ENCODE measurements at regions not wholly inside any gene's neighbourhood (a gene's known extent, or its start where the extent isn't known, plus 50 kb on each side); places are given as distances from the start of the nearest gene placed in this dataset.

DNA sequence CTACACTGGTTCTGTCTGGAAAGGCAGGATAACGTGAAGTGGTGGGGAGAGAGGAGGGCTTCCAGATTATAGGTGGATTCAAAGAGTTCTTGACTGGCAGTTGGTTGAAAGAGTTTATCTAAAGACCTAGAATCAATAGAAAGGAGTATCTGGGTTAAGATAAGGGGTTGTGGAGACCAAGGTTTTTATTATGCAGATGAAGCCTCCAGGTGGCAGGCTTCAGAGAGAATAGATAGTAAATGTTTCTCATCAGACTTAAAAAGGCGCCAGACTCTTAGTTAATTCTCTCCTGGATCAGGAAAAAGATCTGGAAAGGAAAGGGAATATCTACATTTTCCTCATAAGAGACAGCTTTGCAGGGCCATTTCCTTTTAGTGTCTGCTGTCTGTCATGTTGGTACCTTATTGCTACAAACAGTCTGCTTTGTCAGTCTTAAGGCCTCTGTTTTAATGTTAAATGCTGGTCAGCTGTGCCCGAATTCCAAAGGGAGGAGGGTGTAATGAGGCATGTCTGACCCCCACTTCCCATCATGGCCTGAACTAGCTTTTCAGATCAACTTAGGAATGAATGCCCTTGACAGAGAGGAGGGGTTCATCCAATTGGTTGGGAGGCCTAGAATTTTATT lies 401.3 kb downstream of the FUT8 start (continued):
- TF ChIP-seq, protein P1, sequence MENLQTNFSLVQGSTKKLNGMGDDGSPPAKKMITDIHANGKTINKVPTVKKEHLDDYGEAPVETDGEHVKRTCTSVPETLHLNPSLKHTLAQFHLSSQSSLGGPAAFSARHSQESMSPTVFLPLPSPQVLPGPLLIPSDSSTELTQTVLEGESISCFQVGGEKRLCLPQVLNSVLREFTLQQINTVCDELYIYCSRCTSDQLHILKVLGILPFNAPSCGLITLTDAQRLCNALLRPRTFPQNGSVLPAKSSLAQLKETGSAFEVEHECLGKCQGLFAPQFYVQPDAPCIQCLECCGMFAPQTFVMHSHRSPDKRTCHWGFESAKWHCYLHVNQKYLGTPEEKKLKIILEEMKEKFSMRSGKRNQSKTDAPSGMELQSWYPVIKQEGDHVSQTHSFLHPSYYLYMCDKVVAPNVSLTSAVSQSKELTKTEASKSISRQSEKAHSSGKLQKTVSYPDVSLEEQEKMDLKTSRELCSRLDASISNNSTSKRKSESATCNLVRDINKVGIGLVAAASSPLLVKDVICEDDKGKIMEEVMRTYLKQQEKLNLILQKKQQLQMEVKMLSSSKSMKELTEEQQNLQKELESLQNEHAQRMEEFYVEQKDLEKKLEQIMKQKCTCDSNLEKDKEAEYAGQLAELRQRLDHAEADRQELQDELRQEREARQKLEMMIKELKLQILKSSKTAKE (IDR thresholded peaks at IDR 0.05; ENCODE audit: low read depth, poor library complexity, severe bottlenecking): no peak
- no peak for TF ChIP-seq SUPT20H (IDR thresholded peaks at IDR 0.05; ENCODE audit: borderline replicate concordance, control insufficient read depth, low read depth, low read length)
- TF ChIP-seq, protein P2, sequence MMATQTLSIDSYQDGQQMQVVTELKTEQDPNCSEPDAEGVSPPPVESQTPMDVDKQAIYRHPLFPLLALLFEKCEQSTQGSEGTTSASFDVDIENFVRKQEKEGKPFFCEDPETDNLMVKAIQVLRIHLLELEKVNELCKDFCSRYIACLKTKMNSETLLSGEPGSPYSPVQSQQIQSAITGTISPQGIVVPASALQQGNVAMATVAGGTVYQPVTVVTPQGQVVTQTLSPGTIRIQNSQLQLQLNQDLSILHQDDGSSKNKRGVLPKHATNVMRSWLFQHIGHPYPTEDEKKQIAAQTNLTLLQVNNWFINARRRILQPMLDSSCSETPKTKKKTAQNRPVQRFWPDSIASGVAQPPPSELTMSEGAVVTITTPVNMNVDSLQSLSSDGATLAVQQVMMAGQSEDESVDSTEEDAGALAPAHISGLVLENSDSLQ (IDR thresholded peaks at IDR 0.05): no peak

GRCh38 chr14:65815127-65815526 lies 402.6 kb downstream of the FUT8 start:
- RAD21 ChIA-PET (ENCODE audit: unreplicated experiment): no interaction called here
- WGBS (ENCODE audit: insufficient coverage, insufficient replicate concordance, low lambda C conversion rate, missing lambda C conversion rate): 64% methylated on average over 4 of the region's 4 CpGs
- H3K27ac ChIP-seq (ENCODE audit: control insufficient read depth, insufficient read depth): no peak overlapping the region
- H3K36me3 ChIP-seq (ENCODE audit: control insufficient read depth in 2 of 2, insufficient read depth in 2 of 2, low read length in 1 of 2): no peaks in the 10 kb centered on the region
- SMC1A ChIA-PET (ENCODE audit: uncharacterized antibody, unreplicated experiment): interaction anchor here (1.1 to 2.3 kb wide), 3 partner anchors 10 to 400 kb away, joined by 3 to 9 read pairs (median 3); no protein-coding TSS in a partner anchor
- no peaks in the 10 kb centered on the region for H3K79me2 ChIP-seq (ENCODE audit: control insufficient read depth, insufficient read depth, low read length)
- no peak for TF ChIP-seq DPF2 (IDR thresholded peaks at IDR 0.05)
- TF ChIP-seq MYB (IDR thresholded peaks at IDR 0.05; ENCODE audit: borderline replicate concordance, low read depth, low read length): no peak
- no peak for TF ChIP-seq FOXK2 (IDR thresholded peaks at IDR 0.05)
- TF ChIP-seq, protein P3, sequence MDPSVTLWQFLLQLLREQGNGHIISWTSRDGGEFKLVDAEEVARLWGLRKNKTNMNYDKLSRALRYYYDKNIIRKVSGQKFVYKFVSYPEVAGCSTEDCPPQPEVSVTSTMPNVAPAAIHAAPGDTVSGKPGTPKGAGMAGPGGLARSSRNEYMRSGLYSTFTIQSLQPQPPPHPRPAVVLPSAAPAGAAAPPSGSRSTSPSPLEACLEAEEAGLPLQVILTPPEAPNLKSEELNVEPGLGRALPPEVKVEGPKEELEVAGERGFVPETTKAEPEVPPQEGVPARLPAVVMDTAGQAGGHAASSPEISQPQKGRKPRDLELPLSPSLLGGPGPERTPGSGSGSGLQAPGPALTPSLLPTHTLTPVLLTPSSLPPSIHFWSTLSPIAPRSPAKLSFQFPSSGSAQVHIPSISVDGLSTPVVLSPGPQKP (IDR thresholded peaks at IDR 0.05; ENCODE audit: low read depth, low read length): no peak
- no peak for TF ChIP-seq NFYB (IDR thresholded peaks at IDR 0.05; ENCODE audit: insufficient read depth, low read depth, low read length)
- no TSS peak for BruUV-seq (replicated peaks)
- in situ Hi-C loops (cut with MboI): no loop called here
- H3K9me3 ChIP-seq (replicated peaks; ENCODE audit: control insufficient read depth, insufficient read depth, low read length): no peaks in the 10 kb centered on the region; the same call in 2 of the 3 replicates
- no peak overlapping the region for H2AFZ ChIP-seq (ENCODE audit: control insufficient read depth, low read depth, low read length)
- no peak for DNase-seq (ENCODE audit: low read depth, low spot score)
- no peaks in the 10 kb centered on the region for H3K27me3 ChIP-seq (replicated peaks in 1 of 2; ENCODE audit: control insufficient read depth in 2 of 2, insufficient read depth in 2 of 2, low read length in 1 of 2)
- no peak overlapping the region for H3K4me2 ChIP-seq (ENCODE audit: control insufficient read depth, insufficient read depth)
- H3K9ac ChIP-seq (ENCODE audit: control insufficient read depth, insufficient read depth, low read length): no peak overlapping the region
- no peak overlapping the region for H3K4me3 ChIP-seq
- no peaks in the 10 kb centered on the region for H4K20me1 ChIP-seq (ENCODE audit: control insufficient read depth, insufficient read depth)
- FAIRE-seq: no peak
- H3K4me1 ChIP-seq (ENCODE audit: control insufficient read depth, insufficient read depth, low read length): no peaks in the 10 kb centered on the region
- intact Hi-C loops (cut with micrococcal nuclease; ENCODE audit: unreplicated experiment): no loop called here
- CTCF ChIA-PET: interaction anchor here (1.0 to 1.4 kb wide), 2 partner anchors 10 to 400 kb away, joined by 4 to 5 read pairs; no protein-coding TSS in a partner anchor
- POLR2A ChIA-PET: no interaction called here
- ATAC-seq: no peak

All from GM12878 (cell line).